K562 (cell line): ENCODE measurements at regions not wholly inside any gene's neighbourhood (a gene's known extent, or its start where the extent isn't known, plus 50 kb on each side); places are given as distances from the start of the nearest gene placed in this dataset.

Source experiments
- ATAC-seq: fragments of 200-7000 bp; cut with Tn5 transposase; 3 replicates; pipeline ENCODE4 v1.9.1; 2020; ENCODE audit warnings: moderate library complexity
- BruUV-seq: library from RNA; stranded (reverse); fragments of 400-500 nt; replicated peaks from 2 replicates; lab custom pipeline; 2021; lab: Mats Ljungman, UMichigan
- CTCF ChIA-PET: fragments of 300-600 bp; formaldehyde crosslinking; extraction: SDS; loops from one replicate; lab custom pipeline; 2021; ENCODE audit warnings: low intra/inter-chr PET ratio; lab: Yijun Ruan, JAX
- POLR2A ChIA-PET: fragments of 300-600, 350-650 bp; sonication (Branson Sonifier 250); formaldehyde crosslinking; extraction: SDS; loops from one replicate; lab custom pipeline; 2021; ENCODE audit warnings: antibody characterized with exemption, inconsistent platforms; lab: Yijun Ruan, JAX
- DNase-seq, 4 experiments: peaks; one replicate each; pipeline versions ENCODE4 v3.0.0 to v3.0.0-alpha.2; 2011 to 2018; ENCODE audit warnings: low spot score in 3 of 4, mixed read lengths in 3 of 4; ENCODE audit errors: extremely low read depth in 1 of 4
- FAIRE-seq: peaks from 2 replicates; lab custom pipeline; 2011; peaks lifted over from hg19 to GRCh38; lab: Jason Lieb, UNC
- H2AFZ ChIP-seq: 2 replicates; pipeline ENCODE4 v1.6.0; 2011; ENCODE audit warnings: low read depth, low read length, control low read depth, inconsistent platforms
- H3K27ac ChIP-seq: fragments of 200-600 bp; 3 replicates; pipeline ENCODE4 v1.8.0; 2011; ENCODE audit warnings: low read depth, mild to moderate bottlenecking, control low read depth, inconsistent platforms, low read length, moderate library complexity, mixed read lengths; ENCODE audit errors: extremely low read depth
- H3K27me3 ChIP-seq, 2 experiments: fragments of 300-600 bp in 1 of 2; 2 replicates in 1 of 2; 3 replicates in 1 of 2; pipeline versions ENCODE4 v1.6.0 to v1.8.0; 2011; ENCODE audit warnings: inconsistent platforms in 2 of 2, low read length in 2 of 2, mild to moderate bottlenecking in 1 of 2, mixed read lengths in 1 of 2, moderate library complexity in 1 of 2; ENCODE audit not compliant: control insufficient read depth in 2 of 2, insufficient read depth in 2 of 2
- H3K36me3 ChIP-seq: fragments of 300-600 bp; 3 replicates; pipeline ENCODE4 v1.8.0; 2011; ENCODE audit warnings: mild to moderate bottlenecking, low read length, inconsistent platforms; ENCODE audit not compliant: control insufficient read depth, insufficient read depth
- H3K4me1 ChIP-seq, 2 experiments: fragments of 200-600 bp in 1 of 2; replicated peaks in 1 of 2; 2 replicates in 1 of 2; 3 replicates in 1 of 2; pipeline versions ENCODE4 v1.5.1 to v1.8.0; 2011; ENCODE audit warnings: inconsistent platforms in 2 of 2, low read length in 2 of 2, mild to moderate bottlenecking in 1 of 2, mixed read lengths in 1 of 2, moderate library complexity in 1 of 2; ENCODE audit not compliant: control insufficient read depth in 2 of 2, insufficient read depth in 2 of 2
- H3K4me2 ChIP-seq: 2 replicates; pipeline ENCODE4 v1.6.1; 2011; ENCODE audit warnings: low read length, control low read depth, inconsistent platforms, mixed read lengths; ENCODE audit not compliant: insufficient read depth
- H3K4me3 ChIP-seq: fragments of 200-600 bp; sonication (generic), shearing (Covaris generic); 2 replicates; pipeline ENCODE4 v1.5.1; 2016; ENCODE audit warnings: control low read depth, inconsistent platforms
- H3K79me2 ChIP-seq: fragments of 200-600 bp; 3 replicates; pipeline ENCODE4 v1.8.0; 2011; ENCODE audit warnings: low read length, inconsistent platforms; ENCODE audit not compliant: control insufficient read depth, insufficient read depth
- H3K9ac ChIP-seq, 2 experiments: 2 replicates each; pipeline versions ENCODE4 v1.6.0 to v1.6.1; 2011; ENCODE audit warnings: low read depth in 2 of 2, low read length in 2 of 2, control low read depth in 1 of 2, inconsistent platforms in 1 of 2, mild to moderate bottlenecking in 1 of 2, mixed read lengths in 1 of 2; ENCODE audit not compliant: insufficient read depth in 1 of 2
- H3K9me1 ChIP-seq: one replicate; pipeline ENCODE4 v1.6.0; 2011; ENCODE audit warnings: inconsistent platforms, mild to moderate bottlenecking, low read length, moderate library complexity; ENCODE audit not compliant: control insufficient read depth, insufficient read depth
- H3K9me3 ChIP-seq: replicated peaks from 2 replicates; pipeline ENCODE4 v1.5.1; 2011; ENCODE audit warnings: low read depth, low read length, inconsistent platforms; ENCODE audit not compliant: control insufficient read depth, insufficient read depth
- H4K20me1 ChIP-seq: replicated peaks from 2 replicates; pipeline ENCODE4 v1.6.1; 2011; ENCODE audit warnings: low read length, inconsistent platforms, mixed read lengths; ENCODE audit not compliant: control insufficient read depth, insufficient read depth
- MCM2 ChIP-seq: fragments of 450-650 bp; IDR thresholded peaks from 2 replicates; pipeline ENCODE4 v1.6.1; 2017; ENCODE audit warnings: low read depth, mild to moderate bottlenecking
- NRF1 ChIP-seq, 2 experiments: fragments of 450-650 bp; IDR thresholded peaks in 1 of 2; conservative IDR thresholded peaks in 1 of 2; 2 replicates each; pipeline ENCODE4 v1.6.1; 2014; ENCODE audit warnings: mild to moderate bottlenecking in 2 of 2
- RUNX1 ChIP-seq: sonication (generic); IDR thresholded peaks from 2 replicates; pipeline ENCODE4 v1.6.1; 2016; ENCODE audit warnings: antibody characterized with exemption, low read depth
- TAL1 ChIP-seq: fragments of 450-650 bp; IDR thresholded peaks from 2 replicates; pipeline ENCODE4 v1.6.1; 2016; ENCODE audit warnings: mild to moderate bottlenecking
- TCF3 ChIP-seq: sonication (generic); formaldehyde crosslinking; IDR thresholded peaks from 2 replicates; pipeline ENCODE4 v1.4.0; 2020; ENCODE audit warnings: mild to moderate bottlenecking, missing genetic modification reagents
- ZBTB11 ChIP-seq, 3 experiments: fragments of 200-800 bp in 1 of 3; fragments of 250-450 bp in 1 of 3; fragments of 450-650 bp in 1 of 3; sonication (Bioruptor Pico) in 1 of 3; sonication (Bioruptor generic) in 1 of 3; formaldehyde crosslinking in 1 of 3; IDR thresholded peaks; 2 replicates each; pipeline versions ENCODE4 v1.6.1 to v1.8.0; 2016 to 2022; ENCODE audit warnings: mild to moderate bottlenecking in 2 of 3, missing genetic modification characterization in 2 of 3, missing compliant biosample characterization in 1 of 3, moderate library complexity in 1 of 3
- ZNF586 ChIP-seq: fragments of 450-650 bp; formaldehyde crosslinking; conservative IDR thresholded peaks from 2 replicates; pipeline ENCODE4 v1.4.0; 2020; ENCODE audit warnings: mild to moderate bottlenecking, moderate library complexity
- WGBS: fragments of 100-300 bp; shearing (Covaris generic); methylation state at CpG from one replicate; pipeline ENCODE4 v1.1.6; 2016; ENCODE audit warnings: low coverage, mixed read lengths; ENCODE audit not compliant: insufficient coverage; ENCODE audit errors: missing lambda C conversion rate; 5-methylcytosine and 5-hydroxymethylcytosine counted together
- in situ Hi-C: fragments of 300-500 bp; cut with MboI; formaldehyde crosslinking; loops from 4 replicates; pipeline ENCODE4 v1.15.0; 2018; ENCODE audit warnings: inconsistent platforms, mixed read lengths
- intact Hi-C: fragments of 100-400 bp; cut with micrococcal nuclease; formaldehyde crosslinking; loops from 2 replicates; pipeline ENCODE4 v1.14.2; 2022

- Histone ChIP-seq H3K79me2 (no peaks in the 10 kb centered on the region), H3K27me3 (no peaks in the 10 kb centered on the region), H3K36me3 (no peaks in the 10 kb centered on the region), H3K9me3 (no peaks in the 10 kb centered on the region), H3K9ac (no peak overlapping the region), H3K4me2 (no peak overlapping the region), H3K27ac (no peak overlapping the region), H3K9me1 (no peaks in the 10 kb centered on the region), H3K4me3 (no peak overlapping the region)
- DNase-seq (no peak), ATAC-seq (no peak), FAIRE-seq (no peak)
- ChIA-PET POLR2A (no interaction called here), CTCF (no interaction called here)
- 9% methylated on average over 4 of the region's 4 CpGs for WGBS
- in situ Hi-C loops (no loop called here), intact Hi-C loops (no loop called here)
- no TSS peak for BruUV-seq
- TF ChIP-seq TAL1 (no peak), MCM2 (no peak), ZBTB11 (CRISPR knock-in tag; IDR thresholded peaks at IDR 0.05) (peak in 1 of 3 experiments; percentile 32; a peak in 1 of 6 replicates), TCF3 (CRISPR knock-in tag) (no peak), RUNX1 (no peak), ZNF586 (CRISPR knock-in tag) (no peak), NRF1 (conservative IDR thresholded peaks at IDR 0.05 in 1 of 2, IDR thresholded peaks at IDR 0.05 in 1 of 2) (no peak)
- TF ChIP-seq, all 486 proteins: peak for 1
- H2AFZ ChIP-seq: no peak overlapping the region
- H4K20me1 ChIP-seq: no peaks in the 10 kb centered on the region
- H3K4me1 ChIP-seq: no peaks in the 10 kb centered on the region
Observed at GRCh38 chr3:64747679-64748078, 59.9 kb upstream of the ADAMTS9 start.
